HL-60 (cell line): ENCODE measurements at regions not wholly inside any gene's neighbourhood (a gene's known extent, or its start where the extent isn't known, plus 50 kb on each side); places are given as distances from the start of the nearest gene placed in this dataset.

ENCODE experiments used
- GABPA ChIP-seq: IDR thresholded peaks from 2 replicates; pipeline ENCODE4 v1.6.1; 2012; ENCODE audit warnings: low read depth
- POLR2AphosphoS5 ChIP-seq: IDR thresholded peaks from 2 replicates; pipeline ENCODE4 v1.6.1; 2012; ENCODE audit warnings: low read depth
- SPI1 ChIP-seq: IDR thresholded peaks from 2 replicates; pipeline ENCODE4 v1.6.1; 2012; ENCODE audit warnings: low read depth, mild to moderate bottlenecking, borderline replicate concordance
- TF ChIP-seq, protein P1 (sequence below): IDR thresholded peaks from one replicate; pipeline ENCODE4 v1.5.1; 2011; ENCODE audit warnings: low read length, control low read depth, inconsistent platforms; ENCODE audit not compliant: insufficient read depth
- TF ChIP-seq, protein P2 (sequence below): IDR thresholded peaks from 2 replicates; pipeline ENCODE4 v1.6.1; 2012; ENCODE audit warnings: low read depth; ENCODE audit not compliant: insufficient replicate concordance

- TF ChIP-seq, protein P1, sequence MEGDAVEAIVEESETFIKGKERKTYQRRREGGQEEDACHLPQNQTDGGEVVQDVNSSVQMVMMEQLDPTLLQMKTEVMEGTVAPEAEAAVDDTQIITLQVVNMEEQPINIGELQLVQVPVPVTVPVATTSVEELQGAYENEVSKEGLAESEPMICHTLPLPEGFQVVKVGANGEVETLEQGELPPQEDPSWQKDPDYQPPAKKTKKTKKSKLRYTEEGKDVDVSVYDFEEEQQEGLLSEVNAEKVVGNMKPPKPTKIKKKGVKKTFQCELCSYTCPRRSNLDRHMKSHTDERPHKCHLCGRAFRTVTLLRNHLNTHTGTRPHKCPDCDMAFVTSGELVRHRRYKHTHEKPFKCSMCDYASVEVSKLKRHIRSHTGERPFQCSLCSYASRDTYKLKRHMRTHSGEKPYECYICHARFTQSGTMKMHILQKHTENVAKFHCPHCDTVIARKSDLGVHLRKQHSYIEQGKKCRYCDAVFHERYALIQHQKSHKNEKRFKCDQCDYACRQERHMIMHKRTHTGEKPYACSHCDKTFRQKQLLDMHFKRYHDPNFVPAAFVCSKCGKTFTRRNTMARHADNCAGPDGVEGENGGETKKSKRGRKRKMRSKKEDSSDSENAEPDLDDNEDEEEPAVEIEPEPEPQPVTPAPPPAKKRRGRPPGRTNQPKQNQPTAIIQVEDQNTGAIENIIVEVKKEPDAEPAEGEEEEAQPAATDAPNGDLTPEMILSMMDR: no peak
- TF ChIP-seq POLR2AphosphoS5 (no peak), SPI1 (no peak), GABPA (no peak)
- TF ChIP-seq, protein P2, sequence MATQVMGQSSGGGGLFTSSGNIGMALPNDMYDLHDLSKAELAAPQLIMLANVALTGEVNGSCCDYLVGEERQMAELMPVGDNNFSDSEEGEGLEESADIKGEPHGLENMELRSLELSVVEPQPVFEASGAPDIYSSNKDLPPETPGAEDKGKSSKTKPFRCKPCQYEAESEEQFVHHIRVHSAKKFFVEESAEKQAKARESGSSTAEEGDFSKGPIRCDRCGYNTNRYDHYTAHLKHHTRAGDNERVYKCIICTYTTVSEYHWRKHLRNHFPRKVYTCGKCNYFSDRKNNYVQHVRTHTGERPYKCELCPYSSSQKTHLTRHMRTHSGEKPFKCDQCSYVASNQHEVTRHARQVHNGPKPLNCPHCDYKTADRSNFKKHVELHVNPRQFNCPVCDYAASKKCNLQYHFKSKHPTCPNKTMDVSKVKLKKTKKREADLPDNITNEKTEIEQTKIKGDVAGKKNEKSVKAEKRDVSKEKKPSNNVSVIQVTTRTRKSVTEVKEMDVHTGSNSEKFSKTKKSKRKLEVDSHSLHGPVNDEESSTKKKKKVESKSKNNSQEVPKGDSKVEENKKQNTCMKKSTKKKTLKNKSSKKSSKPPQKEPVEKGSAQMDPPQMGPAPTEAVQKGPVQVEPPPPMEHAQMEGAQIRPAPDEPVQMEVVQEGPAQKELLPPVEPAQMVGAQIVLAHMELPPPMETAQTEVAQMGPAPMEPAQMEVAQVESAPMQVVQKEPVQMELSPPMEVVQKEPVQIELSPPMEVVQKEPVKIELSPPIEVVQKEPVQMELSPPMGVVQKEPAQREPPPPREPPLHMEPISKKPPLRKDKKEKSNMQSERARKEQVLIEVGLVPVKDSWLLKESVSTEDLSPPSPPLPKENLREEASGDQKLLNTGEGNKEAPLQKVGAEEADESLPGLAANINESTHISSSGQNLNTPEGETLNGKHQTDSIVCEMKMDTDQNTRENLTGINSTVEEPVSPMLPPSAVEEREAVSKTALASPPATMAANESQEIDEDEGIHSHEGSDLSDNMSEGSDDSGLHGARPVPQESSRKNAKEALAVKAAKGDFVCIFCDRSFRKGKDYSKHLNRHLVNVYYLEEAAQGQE: no peak
Observed at GRCh38 chrX:40827331-40827730, 92.0 kb upstream of the MED14 start.
